ENCODE measurements at regions not wholly inside any gene's neighbourhood (a gene's known extent, or its start where the extent isn't known, plus 50 kb on each side); places are given as distances from the start of the nearest gene placed in this dataset.

GRCh38 chr6:84508334-84508733, 256.1 kb downstream of the TBX18 start (continued):
- TF ChIP-seq, protein P1, sequence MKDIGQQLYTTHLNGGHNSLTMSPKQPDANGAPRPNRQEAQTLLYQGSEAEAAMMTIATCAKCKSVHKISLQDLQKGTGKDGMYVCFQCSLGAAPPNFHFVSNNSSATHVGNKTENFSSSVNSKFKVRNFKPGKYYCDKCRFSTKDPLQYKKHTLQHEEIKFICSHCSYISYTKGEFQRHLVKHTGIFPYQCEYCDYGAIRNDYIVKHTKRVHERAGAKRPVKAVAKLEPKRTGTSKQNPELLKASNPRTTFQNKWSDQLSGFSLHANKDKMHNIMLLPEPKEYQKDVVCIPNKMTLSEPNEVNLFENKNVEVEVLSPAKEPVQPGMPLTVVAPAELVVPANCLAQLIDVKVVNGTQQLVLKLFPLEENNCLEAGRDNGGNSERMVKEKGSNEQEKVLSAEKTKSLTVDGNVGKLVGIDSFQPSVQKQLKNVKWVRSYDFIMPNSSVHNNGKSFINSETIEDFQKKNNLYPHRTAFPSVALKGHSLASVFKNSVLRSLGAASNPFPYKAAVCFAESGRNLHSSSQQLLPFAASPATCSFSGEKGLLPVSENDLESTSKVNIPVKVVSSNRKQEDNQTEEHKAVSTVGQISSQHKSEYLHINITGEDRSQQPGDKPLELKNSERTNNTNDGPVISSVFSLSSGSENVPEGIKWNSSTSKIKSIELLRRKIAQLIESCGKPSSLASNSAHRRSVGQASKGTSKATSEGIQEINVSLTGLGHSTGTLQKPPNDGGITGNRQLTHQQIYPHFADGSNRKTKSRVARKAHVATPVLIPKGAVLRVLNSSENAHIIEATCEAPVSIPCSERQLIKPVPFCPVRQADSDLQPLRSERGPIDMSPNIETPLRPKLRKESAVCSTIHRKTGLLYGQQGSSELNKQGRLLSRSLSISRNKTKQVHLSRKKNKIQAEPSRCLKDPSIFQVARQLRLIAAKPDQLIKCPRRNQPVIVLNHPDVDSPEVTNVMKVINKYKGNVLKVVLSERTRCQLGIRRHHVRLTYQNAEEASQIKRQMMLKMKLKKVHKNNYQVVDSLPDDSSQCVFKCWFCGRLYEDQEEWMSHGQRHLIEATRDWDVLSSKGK (CRISPR knock-in tag; IDR thresholded peaks at IDR 0.05), result no peak

- intact Hi-C loops (cut with micrococcal nuclease), result no loop called here
- Histone ChIP-seq H3K9me1 (ENCODE audit: control insufficient read depth, insufficient read depth, low read length) (no peaks in the 10 kb centered on the region), H3K27me3 (ENCODE audit: control insufficient read depth in 2 of 2, insufficient read depth in 2 of 2, low read length in 2 of 2) (no peaks in the 10 kb centered on the region), H3K27ac (ENCODE audit: extremely low read depth, low read depth, low read length) (no peak overlapping the region), H3K9me3 (replicated peaks; ENCODE audit: control insufficient read depth, insufficient read depth, low read depth, low read length) (no peaks in the 10 kb centered on the region), H3K9ac (ENCODE audit: insufficient read depth in 1 of 2, low read depth in 2 of 2, low read length in 2 of 2) (no peak overlapping the region), H3K4me2 (ENCODE audit: insufficient read depth, low read length) (no peak overlapping the region), H3K79me2 (ENCODE audit: control insufficient read depth, insufficient read depth, low read length) (no peaks in the 10 kb centered on the region), H3K4me1 (replicated peaks in 1 of 2; ENCODE audit: control insufficient read depth in 2 of 2, insufficient read depth in 2 of 2, low read length in 2 of 2) (no peaks in the 10 kb centered on the region), H2AFZ (ENCODE audit: low read depth, low read length) (no peak overlapping the region), H3K36me3 (ENCODE audit: control insufficient read depth, insufficient read depth, low read length) (no peaks in the 10 kb centered on the region), H3K4me3 (no peak overlapping the region), H4K20me1 (replicated peaks; ENCODE audit: control insufficient read depth, insufficient read depth, low read length) (no peaks in the 10 kb centered on the region)
- WGBS (ENCODE audit: insufficient coverage, low coverage, missing lambda C conversion rate), result 5% methylated on average over 2 of the region's 2 CpGs
- ATAC-seq (no peak), FAIRE-seq (no peak), DNase-seq (ENCODE audit: extremely low read depth in 1 of 4, low spot score in 3 of 4) (no peak)
- TF ChIP-seq SRSF9 (IDR thresholded peaks at IDR 0.05; ENCODE audit: borderline replicate concordance, low read depth, low read length), result no peak
- TF ChIP-seq LEF1 (IDR thresholded peaks at IDR 0.05), result no peak
- TF ChIP-seq MTF1 (CRISPR knock-in tag; IDR thresholded peaks at IDR 0.05; ENCODE audit: borderline replicate concordance), result no peak
- TF ChIP-seq SIRT6 (IDR thresholded peaks at IDR 0.05; ENCODE audit: low read depth, low read length), result no peak
- TF ChIP-seq ZNF347 (CRISPR knock-in tag; IDR thresholded peaks at IDR 0.05; ENCODE audit: low read depth), result no peak
- no peak for TF ChIP-seq ZC3H8 (IDR thresholded peaks at IDR 0.05)
- no peak for TF ChIP-seq TGIF2 (CRISPR knock-in tag; IDR thresholded peaks at IDR 0.05)
- TF ChIP-seq ZNF174 (CRISPR knock-in tag; IDR thresholded peaks at IDR 0.05), result no peak
- no peak for TF ChIP-seq HMBOX1 (IDR thresholded peaks at IDR 0.05)
- TF ChIP-seq ZBTB9 (CRISPR knock-in tag; IDR thresholded peaks at IDR 0.05), result no peak
- no peak for TF ChIP-seq BACH1 (tag; IDR thresholded peaks at IDR 0.05)
- BruUV-seq (replicated peaks), result no TSS peak
- in situ Hi-C loops (cut with MboI), result no loop called here
- CTCF ChIA-PET (ENCODE audit: low intra/inter-chr PET ratio), result no interaction called here
- POLR2A ChIA-PET, result no interaction called here
Observed at GRCh38 chr6:84504025-84504424, 260.4 kb downstream of the TBX18 start.

All from K562 (cell line).